Endodermal cell (in vitro differentiated cells): ENCODE measurements at regions not wholly inside any gene's neighbourhood (a gene's known extent, or its start where the extent isn't known, plus 50 kb on each side); places are given as distances from the start of the nearest gene placed in this dataset.

Experiments
- DNase-seq: peaks from one replicate; pipeline ENCODE4 v3.0.0-alpha.2; 2017
- H3K27ac ChIP-seq: 2 replicates; pipeline ENCODE4 v1.5.1; 2013; ENCODE audit warnings: mild to moderate bottlenecking, low read depth, low read length, moderate library complexity
- H3K27me3 ChIP-seq: 2 replicates; pipeline ENCODE4 v1.6.1; 2013; ENCODE audit warnings: mild to moderate bottlenecking, low read length, moderate library complexity; ENCODE audit not compliant: insufficient read depth, control insufficient read depth, poor library complexity, severe bottlenecking
- H3K36me3 ChIP-seq: 2 replicates; pipeline ENCODE4 v1.7.0; 2013; ENCODE audit warnings: mild to moderate bottlenecking, low read length, moderate library complexity; ENCODE audit not compliant: control insufficient read depth, insufficient read depth
- H3K4me1 ChIP-seq: one replicate; pipeline ENCODE4 v1.7.0; 2013; ENCODE audit warnings: low read length; ENCODE audit not compliant: control insufficient read depth, insufficient read depth
- H3K4me3 ChIP-seq: 2 replicates; pipeline ENCODE4 v1.5.1; 2013; ENCODE audit warnings: mild to moderate bottlenecking, low read length, moderate library complexity
- H3K9ac ChIP-seq: 2 replicates; pipeline ENCODE4 v1.6.1; 2013; ENCODE audit warnings: mild to moderate bottlenecking, low read length, moderate library complexity; ENCODE audit not compliant: poor library complexity, severe bottlenecking; ENCODE audit errors: extremely low read depth
- H3K9me3 ChIP-seq: 2 replicates; pipeline ENCODE4 v1.6.1; 2013; ENCODE audit warnings: mild to moderate bottlenecking, low read length, moderate library complexity; ENCODE audit not compliant: control insufficient read depth
- H3K27ac Mint-ChIP-seq: 2 replicates; pipeline ENCODE4 v1.8.0; 2020; ENCODE audit warnings: mixed read lengths
- H3K27me3 Mint-ChIP-seq: 2 replicates; pipeline ENCODE4 v1.8.0; 2021; ENCODE audit warnings: mild to moderate bottlenecking, mixed read lengths; ENCODE audit not compliant: insufficient read depth
- H3K36me3 Mint-ChIP-seq: 2 replicates; pipeline ENCODE4 v1.8.0; 2020; ENCODE audit warnings: low read depth, mixed read lengths
- H3K4me1 Mint-ChIP-seq: 2 replicates; pipeline ENCODE4 v1.8.0; 2020; ENCODE audit warnings: mixed read lengths
- H3K4me3 Mint-ChIP-seq: 2 replicates; pipeline ENCODE4 v1.8.0; 2020; ENCODE audit warnings: mild to moderate bottlenecking, moderate library complexity, mixed read lengths
- H3K9me3 Mint-ChIP-seq: 2 replicates; pipeline ENCODE4 v1.8.0; 2020; ENCODE audit warnings: mild to moderate bottlenecking, mixed read lengths
- WGBS, 2 experiments: methylation state at CpG; one replicate each; pipeline versions ENCODE4 v1.1.5 to v1.1.7; 2013; ENCODE audit warnings: missing lambda C conversion rate in 2 of 2, mixed read lengths in 1 of 2; ENCODE audit not compliant: insufficient coverage in 1 of 2, insufficient read length in 1 of 2; 5-methylcytosine and 5-hydroxymethylcytosine counted together
- TF ChIP-seq, protein P1 (sequence below): fragments of 200-600 bp; sonication (generic); conservative IDR thresholded peaks from 2 replicates; pipeline ENCODE4 v1.5.0; 2021; ENCODE audit warnings: antibody characterized with exemption, mild to moderate bottlenecking

DNA sequence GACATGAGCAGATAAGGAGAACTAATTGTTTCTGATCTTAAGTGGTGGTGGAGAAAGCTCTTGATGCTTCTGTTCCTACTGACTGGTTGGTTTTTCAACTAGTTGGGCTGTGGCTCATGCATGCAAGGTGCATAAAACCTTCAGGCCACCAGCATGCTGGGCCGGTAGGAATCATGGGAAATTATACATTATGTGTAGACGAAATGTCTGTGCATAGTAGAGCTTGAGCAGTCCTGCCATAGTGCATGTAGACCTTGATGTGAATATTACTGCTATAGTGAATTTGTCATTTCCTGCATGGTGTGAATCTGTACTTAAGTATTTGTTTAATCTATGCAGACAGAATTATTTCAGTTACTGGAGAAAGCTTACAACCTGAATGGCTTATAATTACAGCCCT, 433.6 kb upstream of the ADAMTSL1 start:
- Mint-ChIP-seq H3K27ac (no peak overlapping the region), H3K4me3 (no peak overlapping the region), H3K4me1 (peaks cover 23% of the 10 kb centered on the region), H3K27me3 (peaks cover 89% of the 10 kb centered on the region), H3K9me3 (no peaks in the 10 kb centered on the region), H3K36me3 (no peaks in the 10 kb centered on the region)
- H3K9ac ChIP-seq: no peak overlapping the region
- no peak overlapping the region for H3K27ac ChIP-seq
- no peaks in the 10 kb centered on the region for H3K4me1 ChIP-seq
- 84 to 91% methylated on average over 2 of the region's 2 CpGs for WGBS, 2 experiments
- no peak for DNase-seq
- H3K9me3 ChIP-seq: no peaks in the 10 kb centered on the region
- H3K27me3 ChIP-seq: peaks cover 89% of the 10 kb centered on the region
- no peak overlapping the region for H3K4me3 ChIP-seq
- H3K36me3 ChIP-seq: no peaks in the 10 kb centered on the region
- TF ChIP-seq, protein P1, sequence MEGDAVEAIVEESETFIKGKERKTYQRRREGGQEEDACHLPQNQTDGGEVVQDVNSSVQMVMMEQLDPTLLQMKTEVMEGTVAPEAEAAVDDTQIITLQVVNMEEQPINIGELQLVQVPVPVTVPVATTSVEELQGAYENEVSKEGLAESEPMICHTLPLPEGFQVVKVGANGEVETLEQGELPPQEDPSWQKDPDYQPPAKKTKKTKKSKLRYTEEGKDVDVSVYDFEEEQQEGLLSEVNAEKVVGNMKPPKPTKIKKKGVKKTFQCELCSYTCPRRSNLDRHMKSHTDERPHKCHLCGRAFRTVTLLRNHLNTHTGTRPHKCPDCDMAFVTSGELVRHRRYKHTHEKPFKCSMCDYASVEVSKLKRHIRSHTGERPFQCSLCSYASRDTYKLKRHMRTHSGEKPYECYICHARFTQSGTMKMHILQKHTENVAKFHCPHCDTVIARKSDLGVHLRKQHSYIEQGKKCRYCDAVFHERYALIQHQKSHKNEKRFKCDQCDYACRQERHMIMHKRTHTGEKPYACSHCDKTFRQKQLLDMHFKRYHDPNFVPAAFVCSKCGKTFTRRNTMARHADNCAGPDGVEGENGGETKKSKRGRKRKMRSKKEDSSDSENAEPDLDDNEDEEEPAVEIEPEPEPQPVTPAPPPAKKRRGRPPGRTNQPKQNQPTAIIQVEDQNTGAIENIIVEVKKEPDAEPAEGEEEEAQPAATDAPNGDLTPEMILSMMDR: no peak

DNA sequence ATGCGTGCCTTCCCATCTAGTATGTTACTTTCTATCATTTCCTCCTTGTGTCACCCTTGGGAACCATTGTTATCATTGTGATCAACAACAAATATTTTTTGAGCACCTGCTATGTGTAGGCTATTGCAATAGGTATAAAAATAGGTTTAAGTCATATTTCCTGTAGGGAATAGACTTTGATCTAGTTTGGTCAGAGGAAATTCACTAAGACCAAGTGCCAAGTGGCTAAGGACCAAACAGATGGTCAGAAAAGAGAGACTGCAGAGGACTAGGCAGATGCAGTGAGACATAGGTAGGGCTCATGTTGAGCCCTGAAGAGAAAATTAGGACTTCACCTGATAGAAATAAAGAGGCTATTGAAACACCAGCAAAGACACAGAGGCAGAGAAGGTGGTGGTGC, 430.0 kb upstream of the ADAMTSL1 start:
- H3K9me3 ChIP-seq: no peaks in the 10 kb centered on the region
- H3K4me3 ChIP-seq: no peak overlapping the region
- H3K27me3 Mint-ChIP-seq: peaks cover 87% of the 10 kb centered on the region
- WGBS, 2 experiments: 92 to 100% methylated on average over 1 of the region's 1 CpG
- no peaks in the 10 kb centered on the region for H3K36me3 Mint-ChIP-seq
- no peaks in the 10 kb centered on the region for H3K9me3 Mint-ChIP-seq
- peaks cover 9% of the 10 kb centered on the region for H3K4me1 Mint-ChIP-seq
- DNase-seq: no peak
- peaks cover 93% of the 10 kb centered on the region for H3K27me3 ChIP-seq
- H3K9ac ChIP-seq: no peak overlapping the region
- H3K4me3 Mint-ChIP-seq: no peak overlapping the region
- no peak overlapping the region for H3K27ac ChIP-seq
- H3K27ac Mint-ChIP-seq: no peak overlapping the region
- no peaks in the 10 kb centered on the region for H3K4me1 ChIP-seq
- no peaks in the 10 kb centered on the region for H3K36me3 ChIP-seq
- TF ChIP-seq, protein P1: no peak

DNA sequence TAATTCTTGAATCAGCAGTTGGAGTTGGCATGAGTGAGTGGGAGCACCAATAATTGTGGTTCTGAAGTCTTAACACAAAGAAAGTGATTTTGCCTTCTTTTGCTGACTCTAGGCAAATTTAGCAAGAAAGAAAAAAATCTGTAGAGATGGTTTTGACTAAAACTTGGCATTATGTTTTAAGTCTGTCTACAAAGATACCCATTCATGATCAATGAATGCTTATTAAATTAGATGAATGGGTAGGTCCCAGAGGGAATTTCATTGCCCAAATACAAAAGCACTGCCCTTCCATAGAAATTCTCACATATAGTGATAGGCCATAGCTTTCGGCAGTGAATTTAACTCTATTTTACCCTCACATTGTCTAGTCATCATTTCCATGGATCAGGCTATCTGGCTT, 428.6 kb upstream of the ADAMTSL1 start:
- Histone ChIP-seq H3K27ac (no peak overlapping the region), H3K9me3 (no peaks in the 10 kb centered on the region), H3K36me3 (no peaks in the 10 kb centered on the region), H3K4me1 (no peaks in the 10 kb centered on the region), H3K27me3 (peaks cover 88% of the 10 kb centered on the region), H3K9ac (no peak overlapping the region), H3K4me3 (no peak overlapping the region)
- TF ChIP-seq, protein P1: no peak
- no peaks in the 10 kb centered on the region for H3K9me3 Mint-ChIP-seq
- WGBS, 2 experiments: 90% methylated on average over 1 of the region's 1 CpG; no CpG with 5 or more reads in 1 of the 2 experiments
- DNase-seq: no peak
- no peak overlapping the region for H3K4me3 Mint-ChIP-seq
- H3K27ac Mint-ChIP-seq: no peak overlapping the region
- H3K27me3 Mint-ChIP-seq: peaks cover 79% of the 10 kb centered on the region
- peaks cover 1% of the 10 kb centered on the region for H3K4me1 Mint-ChIP-seq
- no peaks in the 10 kb centered on the region for H3K36me3 Mint-ChIP-seq
